T1000 (cell line): ENCODE measurements at regions not wholly inside any gene's neighbourhood (a gene's known extent, or its start where the extent isn't known, plus 50 kb on each side); places are given as distances from the start of the nearest gene placed in this dataset.

Source experiments
- DNase-seq: peaks from one replicate; lab custom pipeline; 2025; ENCODE audit warnings: mixed read lengths; lab: John Stamatoyannopoulos, UW

DNA sequence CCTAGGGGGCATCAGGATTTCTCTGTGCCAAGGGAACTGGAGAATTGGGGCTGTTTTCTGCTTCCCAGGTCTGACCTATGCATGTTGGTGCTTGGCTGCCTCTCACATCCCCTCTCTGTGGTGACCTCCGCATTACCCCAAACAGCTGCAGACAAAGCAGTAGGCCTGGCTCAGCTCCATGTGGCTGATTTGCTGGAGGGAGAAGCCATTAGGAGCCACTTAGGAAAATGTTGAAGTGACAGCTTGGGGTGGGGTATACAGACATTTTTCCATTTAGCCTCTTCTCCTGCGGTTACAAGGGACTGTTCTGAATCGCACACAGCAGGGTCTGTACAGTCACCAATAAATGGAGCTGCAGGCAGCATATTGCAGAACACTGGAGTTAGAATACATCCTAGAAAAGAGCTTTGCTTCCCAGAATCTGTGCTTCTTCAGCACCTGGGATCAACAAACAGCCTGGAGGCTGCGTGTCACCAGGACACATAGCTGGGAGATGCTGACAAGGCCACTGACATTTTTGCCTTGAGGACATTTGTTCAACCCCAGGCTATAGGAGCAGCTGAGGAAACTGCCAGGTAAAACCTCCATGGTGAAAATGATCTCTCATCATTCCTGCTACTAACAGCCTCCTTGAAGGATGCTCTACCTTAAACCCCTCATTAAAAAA lies 335.3 kb downstream of the DIRAS2 start:
- DNase-seq: no peak

DNA sequence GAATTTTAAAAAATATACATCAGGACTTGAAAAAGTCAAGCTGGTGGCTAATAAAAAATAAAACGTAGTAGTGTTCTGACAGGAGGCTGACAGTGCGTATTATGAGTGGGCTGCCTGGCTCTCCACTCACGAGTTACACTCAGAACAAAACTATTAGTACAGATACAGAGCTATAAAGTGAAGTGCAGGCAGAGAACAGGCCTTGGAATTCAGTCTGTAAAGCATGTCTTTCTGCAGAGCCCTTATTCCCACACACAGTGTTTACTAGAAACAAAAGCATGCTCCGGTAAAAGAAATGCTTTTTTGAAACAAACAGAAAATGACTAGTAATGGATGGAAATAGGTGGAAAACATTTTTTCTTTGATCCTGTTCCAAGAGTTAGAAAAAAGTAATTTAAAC lies 334.7 kb downstream of the DIRAS2 start:
- no peak for DNase-seq

DNA sequence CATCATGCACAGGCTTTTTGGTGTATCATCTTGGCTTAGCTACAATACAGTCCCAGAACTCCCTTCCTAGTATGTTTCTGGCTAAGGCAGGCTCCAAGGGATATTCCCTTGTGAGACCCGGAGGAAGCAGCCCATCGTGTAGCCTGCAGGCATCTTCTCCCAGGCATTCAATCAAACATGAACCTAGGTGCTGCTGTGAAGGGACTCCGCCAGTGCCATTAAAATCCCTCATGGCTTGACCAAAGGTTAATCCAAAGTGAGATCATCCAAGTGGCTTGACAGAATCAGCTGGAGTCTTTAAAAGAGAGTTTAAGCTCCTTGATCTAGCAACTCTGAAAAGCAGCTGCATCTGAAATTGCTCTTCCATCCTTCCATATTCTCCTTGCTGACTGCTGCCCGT lies 333.9 kb downstream of the DIRAS2 start:
- no peak for DNase-seq

DNA sequence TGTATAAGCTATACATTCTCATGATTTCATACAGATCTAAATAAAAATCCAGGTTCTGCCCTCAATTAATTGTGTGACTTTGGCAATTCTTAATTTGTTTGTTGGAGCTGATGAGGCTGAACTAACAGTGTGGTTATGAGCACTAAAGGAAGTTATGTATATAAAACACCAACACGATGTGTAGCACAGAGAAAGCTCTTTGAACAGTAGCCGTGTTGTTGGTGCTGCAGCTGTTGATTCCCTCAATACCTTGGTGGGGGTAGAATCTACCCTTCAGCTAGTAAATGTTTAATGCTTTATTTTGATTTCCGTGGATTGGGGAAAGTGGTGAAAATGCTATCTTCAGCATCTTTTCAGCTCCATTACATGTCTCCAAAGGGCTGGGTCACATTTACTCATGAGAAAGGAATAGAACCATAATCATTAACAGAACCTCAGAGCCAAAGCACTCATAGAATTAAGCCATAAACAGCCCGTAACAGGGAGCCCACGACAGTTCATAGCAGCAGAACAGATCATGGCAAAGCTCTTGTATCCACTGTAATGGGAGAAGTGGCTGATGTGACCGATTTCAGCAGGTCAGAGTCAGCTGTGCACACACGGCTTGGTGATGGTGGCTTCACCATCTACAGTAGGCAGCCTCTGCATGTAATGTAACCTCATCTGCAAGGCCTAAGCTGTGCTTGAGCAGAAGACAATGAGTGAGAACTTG lies 332.7 kb downstream of the DIRAS2 start:
- no peak for DNase-seq

DNA sequence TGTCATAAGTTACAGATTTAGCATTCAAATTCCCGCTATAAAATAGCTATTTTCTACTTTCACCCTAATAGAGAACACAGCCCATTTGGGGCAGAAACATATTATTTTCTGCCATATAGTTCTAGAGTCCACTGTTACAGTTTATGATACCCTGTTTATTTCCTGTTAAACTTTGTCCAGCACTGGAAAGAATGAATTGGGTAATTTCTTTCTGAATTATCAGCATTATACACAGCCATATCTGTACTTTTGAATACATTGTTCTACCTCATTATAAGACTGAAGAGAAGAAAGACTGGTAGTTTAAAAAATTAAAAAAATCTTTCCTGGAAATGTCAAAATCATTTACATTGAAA lies 332.1 kb downstream of the DIRAS2 start:
- DNase-seq: no peak

DNA sequence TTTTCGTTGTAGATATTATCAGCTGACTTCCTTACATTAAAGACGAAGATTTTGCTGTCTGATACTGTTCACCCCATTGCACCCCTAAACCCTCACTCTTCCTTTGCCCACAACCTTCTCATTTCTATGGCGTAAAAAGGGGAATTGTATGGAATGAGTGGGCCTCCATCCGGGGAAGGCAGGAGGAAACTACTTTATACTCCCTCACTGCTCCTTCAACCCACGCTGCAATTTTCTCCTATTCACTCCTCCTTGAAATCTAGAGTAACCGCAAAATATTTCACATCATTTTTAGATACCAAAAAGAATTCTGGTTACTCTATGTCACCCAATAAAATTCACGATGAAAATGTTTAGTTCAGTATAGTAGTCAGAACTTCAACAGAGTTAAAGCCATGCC lies 330.8 kb downstream of the DIRAS2 start:
- DNase-seq: no peak

DNA sequence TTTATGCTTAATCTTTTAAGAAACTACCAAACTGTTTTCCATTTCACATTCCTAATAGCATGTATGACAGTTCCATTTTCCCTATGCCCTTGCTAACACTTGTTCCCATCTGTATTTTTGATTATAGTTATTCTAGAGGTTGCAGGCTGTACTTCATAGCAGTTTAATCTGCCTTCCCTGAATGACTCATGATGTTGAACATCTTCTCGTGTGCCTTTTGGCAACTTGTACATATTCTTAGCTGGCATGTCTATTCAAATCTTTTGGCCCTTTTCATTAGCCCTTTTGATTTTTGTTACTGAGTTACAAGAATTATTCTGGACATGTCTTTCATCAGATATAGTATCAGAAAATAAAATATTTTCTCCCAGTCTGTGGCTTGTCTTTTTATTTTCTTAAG lies 320.3 kb downstream of the DIRAS2 start:
- DNase-seq: no peak

DNA sequence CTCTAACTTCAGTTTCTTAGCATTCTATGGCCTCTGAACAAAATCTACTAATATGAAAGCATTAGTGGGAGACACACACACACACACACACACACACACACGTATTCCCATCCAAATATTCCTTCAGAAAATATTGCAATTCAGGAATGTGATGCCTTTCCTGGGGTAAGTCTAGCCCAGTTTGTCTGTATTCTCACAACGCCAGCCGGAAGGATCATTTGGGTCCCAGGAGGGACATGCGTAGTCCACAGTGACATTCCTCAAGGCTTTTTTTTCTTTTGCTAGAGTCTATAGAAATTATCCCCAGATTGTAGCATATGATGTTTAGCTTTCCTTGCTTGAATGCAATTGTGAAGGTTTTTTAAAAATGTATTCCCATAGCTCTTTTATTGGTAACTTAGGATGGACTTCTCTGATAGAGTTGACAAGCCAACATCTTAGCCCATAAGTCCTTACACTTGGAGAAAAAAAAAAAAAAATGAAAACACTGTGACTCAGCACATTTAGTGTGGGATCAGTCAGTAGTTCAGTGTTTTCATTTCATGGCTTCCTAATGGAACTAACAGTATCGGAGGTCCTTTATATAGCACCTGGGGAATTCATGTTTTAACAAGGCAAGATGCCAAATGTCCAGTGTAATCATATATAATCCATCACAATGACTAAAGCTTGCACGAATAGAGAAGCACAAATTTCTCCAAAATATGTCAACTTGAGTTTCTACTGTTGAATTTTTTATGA lies 316.5 kb downstream of the DIRAS2 start:
- no peak for DNase-seq

DNA sequence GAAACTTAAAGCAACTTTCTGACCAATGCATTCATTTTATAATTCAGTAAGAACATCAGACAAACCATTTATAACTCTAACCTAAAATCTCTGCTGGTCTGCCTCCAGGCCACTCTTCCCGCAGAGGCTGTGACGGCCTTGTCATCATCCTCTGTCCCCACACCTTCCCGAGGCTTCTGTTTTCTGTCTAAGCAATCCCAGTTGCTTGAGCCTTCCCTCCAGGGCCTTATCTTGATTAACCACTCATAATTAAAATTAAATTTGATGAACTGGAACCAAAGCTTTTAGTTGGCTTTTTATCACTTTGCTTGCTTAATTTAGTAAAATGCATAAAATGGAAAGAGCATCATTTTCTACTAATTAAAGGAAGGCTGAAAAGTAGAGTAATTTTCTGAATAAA lies 312.4 kb downstream of the DIRAS2 start:
- no peak for DNase-seq

DNA sequence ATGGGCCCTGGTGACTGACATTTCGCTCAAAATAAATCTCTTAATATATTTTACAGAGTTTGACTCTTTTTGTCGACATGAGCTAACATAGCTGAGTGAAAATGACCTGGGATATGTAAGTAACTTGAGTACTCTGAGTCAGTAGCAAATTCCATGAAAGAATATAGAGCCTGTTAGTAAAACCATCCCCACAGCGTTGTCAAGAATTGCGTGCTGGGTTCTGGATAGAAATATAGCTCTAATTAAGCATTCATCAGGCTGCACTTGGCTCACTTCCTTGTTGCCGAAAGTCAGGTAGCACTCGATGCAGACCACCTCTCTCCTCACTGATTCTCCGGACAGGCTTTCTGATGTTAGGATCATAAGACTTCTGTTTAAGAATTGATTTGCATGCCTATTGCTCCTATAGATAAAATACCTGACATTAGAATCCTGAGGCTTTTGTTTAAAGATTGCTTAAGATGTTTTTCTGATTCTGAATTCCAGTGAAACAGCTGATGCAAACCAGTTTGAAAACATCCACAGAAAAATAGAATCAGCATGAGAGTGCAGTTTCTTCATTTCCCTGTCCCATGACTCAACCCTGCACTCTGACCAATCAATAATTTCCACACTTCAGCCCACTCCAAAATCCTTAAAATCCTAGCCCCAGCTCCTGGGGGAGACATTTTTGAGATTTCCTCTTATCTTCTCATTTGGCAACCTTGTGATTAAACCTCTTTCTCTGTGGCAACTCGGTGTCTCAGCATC lies 310.6 kb downstream of the DIRAS2 start:
- no peak for DNase-seq

DNA sequence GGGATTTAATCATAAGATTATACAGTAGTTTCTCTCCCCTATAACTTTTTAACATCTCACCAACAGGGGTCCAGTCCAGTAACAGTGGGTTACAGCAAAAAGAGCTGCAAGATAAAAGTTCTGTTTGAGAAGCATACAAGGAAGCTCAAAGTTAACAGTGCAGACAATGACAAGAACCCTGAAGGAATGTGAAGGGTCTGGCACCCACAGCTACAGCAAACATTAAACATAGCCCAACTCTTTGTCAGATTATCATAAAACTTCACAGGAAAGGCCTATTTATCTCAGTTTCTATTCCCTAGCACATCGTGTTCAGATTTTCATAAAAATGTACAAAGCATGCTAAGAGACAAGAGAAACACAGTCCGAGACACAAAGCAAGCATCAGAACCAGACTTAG lies 309.4 kb downstream of the DIRAS2 start:
- no peak for DNase-seq

DNA sequence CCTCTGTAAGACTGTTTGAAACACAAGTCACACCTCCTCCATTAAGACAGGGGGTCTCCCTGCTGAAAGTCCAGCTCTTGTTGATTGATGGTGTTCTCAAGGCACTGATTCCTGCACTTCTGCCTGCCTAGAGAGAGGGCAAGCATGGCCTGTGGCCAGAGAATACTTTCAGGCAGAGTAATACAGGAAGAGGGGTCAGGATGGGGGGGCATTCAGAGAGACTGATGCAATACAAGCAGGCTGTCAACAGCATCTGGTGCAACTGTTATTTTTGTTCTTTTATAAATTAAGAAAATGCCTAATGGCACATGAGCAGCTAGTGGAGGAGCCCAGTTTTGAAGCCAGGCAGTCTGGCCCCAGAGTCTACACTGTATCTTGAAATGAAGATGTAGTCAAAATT lies 302.2 kb downstream of the DIRAS2 start:
- DNase-seq: peak; percentile 8

DNA sequence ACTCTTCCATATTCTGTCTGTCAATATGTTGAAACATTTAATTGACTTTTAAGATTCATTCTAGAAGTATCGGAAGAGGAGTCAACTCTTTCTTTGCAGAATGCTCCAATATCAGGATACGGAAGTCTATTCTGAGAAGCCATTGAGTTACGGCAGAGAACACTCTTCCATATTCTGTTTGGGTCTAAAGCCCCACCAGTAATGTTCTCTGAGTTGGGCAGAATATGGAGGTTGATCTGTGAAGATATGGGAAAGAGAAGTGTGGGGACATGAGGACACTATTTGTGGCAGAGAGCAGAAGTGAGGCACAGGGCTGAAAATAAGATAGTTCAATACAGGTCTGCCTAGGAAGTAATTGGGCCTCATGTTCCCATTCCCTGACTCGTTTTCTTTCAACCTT lies 300.0 kb downstream of the DIRAS2 start:
- no peak for DNase-seq

DNA sequence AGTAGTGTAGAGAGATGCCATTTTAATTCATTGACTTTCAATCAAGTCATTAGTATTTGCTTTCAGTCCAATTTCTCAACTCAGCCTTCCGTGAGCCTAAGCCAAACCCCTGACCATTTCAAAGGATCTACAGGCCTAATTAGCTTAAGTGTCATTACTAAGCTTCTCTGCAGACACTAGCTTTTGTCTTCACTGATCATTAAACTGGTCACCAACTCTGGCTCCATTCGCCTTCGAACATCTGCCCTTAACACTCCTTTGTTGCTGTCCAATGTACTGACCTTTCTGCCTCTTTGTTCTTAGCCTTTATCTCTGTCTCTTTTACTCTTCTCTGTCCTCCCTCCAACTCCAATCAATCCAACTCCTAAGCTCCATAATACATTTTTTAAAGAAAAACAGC lies 299.3 kb downstream of the DIRAS2 start:
- no peak for DNase-seq

DNA sequence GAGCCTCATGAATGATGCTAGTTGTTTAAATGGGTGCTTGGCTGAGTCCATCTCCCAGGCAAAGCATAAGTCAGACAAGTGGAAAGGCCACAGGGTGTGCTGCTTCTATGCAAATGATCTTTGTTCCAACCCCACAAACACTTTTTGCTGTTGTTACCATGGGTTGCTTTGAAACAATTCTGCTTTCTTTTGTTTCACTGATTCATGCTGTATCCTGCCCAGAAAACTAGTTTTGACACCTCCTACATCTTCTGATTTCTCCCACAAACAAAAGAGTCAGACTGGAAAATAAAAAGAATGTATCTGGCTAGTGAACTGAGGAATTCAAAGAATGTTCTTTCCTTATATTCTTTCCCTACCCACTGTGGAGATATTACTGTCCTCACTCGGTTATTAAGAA lies 298.6 kb downstream of the DIRAS2 start:
- no peak for DNase-seq

DNA sequence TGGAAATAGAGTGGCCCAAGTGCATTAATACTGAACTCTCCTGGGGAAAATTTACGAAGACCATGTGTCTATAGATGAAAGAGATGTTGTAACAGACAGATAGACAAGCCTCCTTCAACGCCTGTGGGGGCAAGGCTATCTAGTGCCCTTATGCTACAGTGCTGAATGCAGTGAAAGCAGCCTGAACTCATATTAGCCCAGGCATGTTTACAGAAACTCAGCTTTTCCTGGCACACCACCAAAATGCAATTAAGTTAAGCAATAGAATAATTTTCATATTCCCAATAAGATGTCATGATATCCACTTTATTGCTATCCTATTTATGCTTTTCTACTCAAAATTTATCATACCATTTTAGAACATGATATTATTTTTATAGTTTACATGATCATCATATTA lies 277.0 kb downstream of the DIRAS2 start:
- DNase-seq: no peak

DNA sequence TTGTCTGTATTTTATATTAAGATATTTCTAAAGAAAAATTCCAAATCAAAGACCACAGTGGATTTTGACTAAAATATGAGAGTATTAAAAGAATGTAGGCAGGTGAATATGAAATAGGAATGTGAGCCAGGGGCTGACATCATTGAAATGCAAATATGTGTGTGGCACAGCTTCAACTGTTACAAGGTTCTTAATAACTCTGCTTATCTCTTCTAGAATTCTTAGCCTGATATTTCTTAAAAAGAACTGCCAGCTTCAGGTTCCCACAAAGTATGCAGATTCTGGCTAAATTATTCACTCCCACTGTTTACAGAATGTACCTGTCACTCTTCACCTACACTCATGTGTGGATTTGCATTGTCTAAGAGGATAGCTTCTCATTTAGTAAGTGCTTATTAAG lies 274.4 kb downstream of the DIRAS2 start:
- no peak for DNase-seq

DNA sequence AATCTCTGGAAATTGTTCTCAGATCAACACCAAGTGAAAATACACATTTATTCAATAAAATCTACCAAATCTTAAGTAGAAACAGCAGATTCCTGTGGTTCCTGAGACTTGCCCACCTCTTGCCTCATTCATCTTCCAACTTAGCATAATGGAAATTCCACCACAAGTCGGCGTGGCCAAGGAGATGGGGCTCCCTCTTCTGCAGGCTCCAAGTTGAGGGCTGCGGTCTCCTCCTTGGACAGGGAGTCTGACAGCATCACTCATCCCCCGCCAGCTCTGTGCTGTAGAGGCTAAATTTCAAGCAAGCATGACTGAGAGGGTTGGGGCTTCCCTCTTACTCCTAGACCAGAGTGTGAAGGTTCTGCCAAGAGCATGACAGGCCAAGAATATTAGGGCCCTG lies 273.7 kb downstream of the DIRAS2 start:
- no peak for DNase-seq

DNA sequence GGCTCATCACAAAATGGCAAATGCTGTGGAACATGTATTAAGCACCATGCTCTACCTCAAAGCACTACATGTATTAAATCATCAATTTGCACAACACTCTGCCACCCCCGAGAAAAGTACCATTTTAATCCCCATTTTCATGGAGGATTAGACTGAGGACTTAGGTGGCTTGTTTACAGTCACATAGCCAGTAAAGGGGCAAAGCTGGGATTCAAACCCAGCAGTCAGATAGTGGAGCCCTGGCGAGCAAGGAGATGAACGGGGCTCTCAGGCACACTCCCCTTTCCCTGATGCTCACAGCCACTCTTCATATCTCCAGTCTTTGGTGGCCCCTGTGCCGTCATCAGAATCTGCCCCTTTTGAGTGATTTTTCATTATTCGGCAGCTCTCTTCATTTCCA lies 262.9 kb downstream of the DIRAS2 start:
- DNase-seq: no peak

DNA sequence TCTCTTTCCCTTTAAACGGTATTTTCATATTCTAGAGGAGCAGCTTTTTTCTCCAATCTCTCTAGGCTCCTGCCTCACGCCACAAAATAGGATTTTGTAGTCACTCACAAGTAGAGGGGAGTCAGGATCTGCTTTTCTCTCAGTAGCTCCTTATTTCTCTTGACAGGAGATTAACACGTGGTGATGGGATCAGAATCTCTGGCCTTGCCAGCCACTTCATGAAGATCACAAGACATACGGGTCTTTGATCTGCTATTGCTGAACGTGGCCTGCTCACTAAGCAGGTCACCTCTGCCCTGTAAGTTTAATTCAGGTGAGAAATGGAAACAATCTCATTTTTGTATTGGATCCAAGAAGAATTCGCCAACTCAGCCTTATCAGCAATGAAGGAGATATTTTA lies 257.5 kb downstream of the DIRAS2 start:
- DNase-seq: no peak

DNA sequence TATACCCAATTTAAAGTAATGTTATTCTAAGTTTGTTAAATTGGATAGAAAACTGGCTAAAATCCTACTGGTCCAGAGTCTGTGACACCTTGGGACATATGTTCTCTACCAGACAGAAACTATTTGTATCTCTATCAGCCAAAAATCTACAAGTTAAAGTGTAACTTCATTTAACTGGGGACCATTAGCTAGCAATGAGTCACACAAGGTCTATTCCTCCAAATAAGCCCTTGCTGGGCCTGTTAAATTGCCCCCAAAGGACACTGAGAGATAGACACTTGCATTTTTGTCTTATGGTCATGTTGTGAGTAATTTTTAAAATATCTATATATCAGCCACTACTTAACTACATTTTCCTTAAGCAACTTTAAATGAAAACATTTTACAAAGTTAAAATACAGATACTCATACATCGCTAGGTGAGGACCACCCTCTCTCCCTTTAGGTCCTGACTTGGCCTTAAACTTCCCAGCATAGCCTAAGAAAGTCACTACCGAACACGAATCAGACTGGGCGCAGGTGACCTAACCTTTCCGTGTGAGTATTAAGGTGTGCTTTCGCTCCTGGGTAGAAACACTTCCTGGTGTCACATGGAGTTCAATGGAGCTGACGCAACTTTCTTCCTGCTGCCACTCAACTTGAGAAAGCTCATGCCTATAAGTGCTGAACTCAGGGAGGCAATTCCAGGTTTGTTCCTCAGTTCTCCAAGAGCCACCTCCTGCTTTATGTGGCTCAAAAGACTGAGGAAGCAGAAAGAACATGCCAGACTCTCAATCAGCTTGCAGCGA lies 249.1 kb downstream of the DIRAS2 start:
- no peak for DNase-seq

DNA sequence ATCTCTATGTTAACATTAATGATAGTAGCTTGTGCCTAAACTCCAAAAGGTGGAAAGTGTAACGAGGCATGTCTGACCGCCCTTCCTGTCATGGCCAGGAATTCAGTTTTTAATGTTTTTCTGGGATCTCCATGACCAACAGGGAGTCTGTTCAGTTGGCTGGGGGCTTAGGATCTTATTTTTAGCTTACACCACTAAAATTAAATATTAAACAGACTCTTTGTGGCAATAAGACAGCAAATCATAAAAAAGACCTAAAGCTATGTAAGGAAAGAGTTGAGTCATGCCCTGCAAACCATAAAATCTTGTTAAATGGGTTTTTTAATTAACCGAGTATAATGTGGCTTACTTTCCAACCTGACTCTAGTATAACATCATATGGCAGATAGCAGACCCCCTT lies 247.8 kb downstream of the DIRAS2 start:
- no peak for DNase-seq
